ENCODE measurements at regions not wholly inside any gene's neighbourhood (a gene's known extent, or its start where the extent isn't known, plus 50 kb on each side); places are given as distances from the start of the nearest gene placed in this dataset.

DNA sequence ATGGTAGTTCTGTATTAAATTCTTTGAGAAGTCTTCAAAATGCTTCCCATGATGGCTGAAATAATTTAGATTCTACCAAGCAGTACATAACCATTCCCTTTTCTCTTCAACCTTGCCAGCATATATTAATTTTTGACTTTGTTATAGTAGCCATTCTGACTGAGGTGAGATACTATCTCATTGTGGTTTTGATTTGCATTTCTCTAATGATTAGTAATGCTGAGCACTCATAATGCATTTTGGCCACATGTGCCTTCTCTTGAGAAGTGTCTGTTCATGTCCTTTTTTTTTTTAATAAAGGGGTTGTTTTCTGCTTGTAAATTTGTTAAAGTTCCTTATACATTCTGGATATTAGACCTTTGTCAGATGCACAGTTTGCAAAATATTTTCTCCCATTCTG, 173.9 kb downstream of the CALCRL start:
- Histone ChIP-seq H4K20me1 (ENCODE audit: low read depth, low read length) (no peaks in the 10 kb centered on the region), H3K36me3 (ENCODE audit: low read length) (no peaks in the 10 kb centered on the region), H3K9me2 (replicated peaks; ENCODE audit: insufficient read depth, low read length) (no peaks in the 10 kb centered on the region), H3K79me2 (ENCODE audit: insufficient read depth, low read length) (no peaks in the 10 kb centered on the region), H3K4me3 (ENCODE audit: insufficient read depth, low read length, poor library complexity, severe bottlenecking) (no peak overlapping the region), H3K4me2 (ENCODE audit: low read depth, low read length, poor library complexity, severe bottlenecking) (no peak overlapping the region), H3K9me3 (ENCODE audit: insufficient read depth, low read length) (no peaks in the 10 kb centered on the region), H3F3A (ENCODE audit: insufficient read depth) (no peaks in the 10 kb centered on the region), H2AFZ (ENCODE audit: low read depth, low read length, severe bottlenecking) (no peak overlapping the region), H3K27me3 (ENCODE audit: low read length) (no peaks in the 10 kb centered on the region), H3K9ac (ENCODE audit: low read length) (no peak overlapping the region), H3K27ac (ENCODE audit: low read depth, low read length) (no peak overlapping the region)
- TF ChIP-seq EZH2phosphoT487 (conservative IDR thresholded peaks at IDR 0.05; ENCODE audit: low read length), result no peak
- TF ChIP-seq CTCF (IDR thresholded peaks at IDR 0.05; ENCODE audit: insufficient read depth, low read length, poor library complexity, severe bottlenecking), result no peak

DNA sequence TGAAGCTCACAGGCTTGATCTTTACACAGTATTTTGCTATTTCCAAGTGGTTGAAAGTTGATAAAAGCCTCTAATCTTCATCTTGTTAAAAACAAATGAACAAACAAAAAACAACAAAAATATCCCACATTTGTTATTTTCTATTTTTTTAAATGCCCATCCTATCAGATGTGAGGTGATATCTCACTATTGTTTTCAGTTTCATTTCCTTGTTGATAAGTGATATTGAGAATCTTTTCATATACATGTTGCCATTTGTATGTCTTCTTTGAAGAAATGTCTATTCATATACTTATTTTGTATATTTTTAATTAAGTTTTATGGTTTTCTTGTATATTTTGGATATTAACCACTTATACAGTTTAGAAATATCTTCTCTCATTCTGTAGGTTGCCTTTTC, 175.8 kb downstream of the CALCRL start:
- TF ChIP-seq EZH2phosphoT487 (conservative IDR thresholded peaks at IDR 0.05; ENCODE audit: low read length) (no peak), CTCF (IDR thresholded peaks at IDR 0.05; ENCODE audit: insufficient read depth, low read length, poor library complexity, severe bottlenecking) (no peak)
- no peaks in the 10 kb centered on the region for H3K79me2 ChIP-seq (ENCODE audit: insufficient read depth, low read length)

DNA sequence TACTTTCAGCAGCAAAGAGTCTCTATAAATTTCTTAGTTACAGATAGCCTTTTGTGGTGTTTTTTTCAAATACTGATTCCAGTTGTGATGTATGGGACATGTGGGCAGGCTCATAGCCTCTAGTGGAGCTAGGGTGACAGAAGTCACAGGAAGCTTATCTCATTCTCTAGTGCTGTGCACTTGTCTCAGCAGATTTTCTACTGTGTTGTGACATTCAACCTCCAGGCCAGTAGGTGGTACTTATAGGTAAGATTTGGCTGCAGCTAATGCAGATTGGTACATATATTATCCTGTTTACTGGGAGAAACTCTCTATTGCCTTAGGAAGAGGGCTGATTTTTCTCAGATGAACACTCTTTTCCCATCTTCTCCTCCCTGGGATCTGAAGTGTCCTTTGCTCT, 176.2 kb downstream of the CALCRL start:
- no peak overlapping the region for H3K4me2 ChIP-seq (ENCODE audit: low read depth, low read length, poor library complexity, severe bottlenecking)
- H3K79me2 ChIP-seq (ENCODE audit: insufficient read depth, low read length), result no peaks in the 10 kb centered on the region
- H3K9me3 ChIP-seq (ENCODE audit: insufficient read depth, low read length), result no peaks in the 10 kb centered on the region
- no peaks in the 10 kb centered on the region for H3K9me2 ChIP-seq (replicated peaks; ENCODE audit: insufficient read depth, low read length)
- H3K4me3 ChIP-seq (ENCODE audit: insufficient read depth, low read length, poor library complexity, severe bottlenecking), result no peak overlapping the region
- H4K20me1 ChIP-seq (ENCODE audit: low read depth, low read length), result no peaks in the 10 kb centered on the region
- no peaks in the 10 kb centered on the region for H3K27me3 ChIP-seq (ENCODE audit: low read length)
- H3F3A ChIP-seq (ENCODE audit: insufficient read depth), result no peaks in the 10 kb centered on the region
- H3K36me3 ChIP-seq (ENCODE audit: low read length), result no peaks in the 10 kb centered on the region
- TF ChIP-seq EZH2phosphoT487 (conservative IDR thresholded peaks at IDR 0.05; ENCODE audit: low read length) (no peak), CTCF (IDR thresholded peaks at IDR 0.05; ENCODE audit: insufficient read depth, low read length, poor library complexity, severe bottlenecking) (no peak)
- H2AFZ ChIP-seq (ENCODE audit: low read depth, low read length, severe bottlenecking), result no peak overlapping the region
- no peak overlapping the region for H3K9ac ChIP-seq (ENCODE audit: low read length)
- H3K27ac ChIP-seq (ENCODE audit: low read depth, low read length), result no peak overlapping the region

More for the DNA sequence above, 175.8 kb downstream of the CALCRL start:
- Histone ChIP-seq H3K4me2 (ENCODE audit: low read depth, low read length, poor library complexity, severe bottlenecking) (no peak overlapping the region), H3K9me2 (replicated peaks; ENCODE audit: insufficient read depth, low read length) (no peaks in the 10 kb centered on the region), H3K36me3 (ENCODE audit: low read length) (no peaks in the 10 kb centered on the region), H3K4me3 (ENCODE audit: insufficient read depth, low read length, poor library complexity, severe bottlenecking) (no peak overlapping the region), H2AFZ (ENCODE audit: low read depth, low read length, severe bottlenecking) (no peak overlapping the region), H3K9ac (ENCODE audit: low read length) (no peak overlapping the region), H3K27me3 (ENCODE audit: low read length) (no peaks in the 10 kb centered on the region), H3F3A (ENCODE audit: insufficient read depth) (no peaks in the 10 kb centered on the region), H3K27ac (ENCODE audit: low read depth, low read length) (no peak overlapping the region), H3K9me3 (ENCODE audit: insufficient read depth, low read length) (no peaks in the 10 kb centered on the region), H4K20me1 (ENCODE audit: low read depth, low read length) (no peaks in the 10 kb centered on the region)
